Endothelial cell of umbilical vein (primary cell): ENCODE measurements at regions not wholly inside any gene's neighbourhood (a gene's known extent, or its start where the extent isn't known, plus 50 kb on each side); places are given as distances from the start of the nearest gene placed in this dataset.

Experiments
- BruUV-seq: library from RNA; stranded (reverse); fragments of 400-500 nt; replicated peaks from 2 replicates; lab custom pipeline; 2021; lab: Mats Ljungman, UMichigan
- CTCF ChIA-PET: fragments of 300-600, 350-600 bp; sonication (Branson Sonifier 250); formaldehyde crosslinking; loops from one replicate; lab custom pipeline; 2021; ENCODE audit warnings: antibody characterized with exemption, inconsistent platforms; lab: Charles Lee
- POLR2A ChIA-PET: fragments of 300-600, 350-600 bp; sonication (Branson Sonifier 250); formaldehyde crosslinking; loops from one replicate; lab custom pipeline; 2021; ENCODE audit warnings: antibody characterized with exemption, inconsistent platforms; lab: Charles Lee
- DNase-seq: peaks from one replicate; pipeline ENCODE4 v3.0.0-alpha.2; 2011; ENCODE audit warnings: low read depth, low spot score
- FAIRE-seq: peaks from 2 replicates; lab custom pipeline; 2011; peaks lifted over from hg19 to GRCh38; lab: Jason Lieb, UNC
- H2AFZ ChIP-seq: 2 replicates; pipeline ENCODE4 v1.6.0; 2012; ENCODE audit warnings: low read depth, low read length, control low read depth, inconsistent platforms
- H3K27ac ChIP-seq: 2 replicates; pipeline ENCODE4 v1.5.1; 2011; ENCODE audit warnings: low read depth, mild to moderate bottlenecking, control low read depth, low read length, moderate library complexity; ENCODE audit not compliant: insufficient read depth
- H3K27me3 ChIP-seq, 2 experiments: 2 replicates each; pipeline versions ENCODE4 v1.6.0 to v1.6.1; 2011; ENCODE audit warnings: low read length in 2 of 2, mixed read lengths in 1 of 2; ENCODE audit not compliant: control insufficient read depth in 2 of 2, insufficient read depth in 2 of 2
- H3K36me3 ChIP-seq, 2 experiments: 2 replicates in 1 of 2; 3 replicates in 1 of 2; pipeline ENCODE4 v1.5.1; 2011; ENCODE audit warnings: low read length in 2 of 2, mild to moderate bottlenecking in 1 of 2, moderate library complexity in 1 of 2; ENCODE audit not compliant: control insufficient read depth in 2 of 2, insufficient read depth in 2 of 2; ENCODE audit errors: extremely low read depth in 1 of 2
- H3K4me1 ChIP-seq: 3 replicates; pipeline ENCODE4 v1.5.1; 2011; ENCODE audit warnings: mild to moderate bottlenecking, low read length; ENCODE audit not compliant: control insufficient read depth, insufficient read depth; ENCODE audit errors: extremely low read depth
- H3K4me2 ChIP-seq: 2 replicates; pipeline ENCODE4 v1.6.1; 2011; ENCODE audit warnings: low read length, control low read depth, mixed read lengths; ENCODE audit not compliant: insufficient read depth
- H3K4me3 ChIP-seq, 3 experiments: fragments of 200-600 bp in 1 of 3; sonication (generic), shearing (Covaris generic) in 1 of 3; replicated peaks in 1 of 3; 2 replicates each; pipeline ENCODE4 v1.5.1; 2011 to 2016; ENCODE audit warnings: control low read depth in 3 of 3, low read length in 3 of 3, mild to moderate bottlenecking in 2 of 3, inconsistent platforms in 1 of 3, low read depth in 1 of 3, moderate library complexity in 1 of 3; ENCODE audit not compliant: insufficient read depth in 1 of 3
- H3K79me2 ChIP-seq: 2 replicates; pipeline ENCODE4 v1.6.0; 2012; ENCODE audit warnings: low read length, inconsistent platforms; ENCODE audit not compliant: control insufficient read depth, insufficient read depth
- H3K9ac ChIP-seq: replicated peaks from 2 replicates; pipeline ENCODE3; 2011; ENCODE audit warnings: low read length, control low read depth; ENCODE audit not compliant: insufficient read depth; ENCODE audit errors: extremely low read depth
- H3K9me1 ChIP-seq: replicated peaks from 3 replicates; pipeline ENCODE4 v1.6.0; 2011; ENCODE audit warnings: mild to moderate bottlenecking, low read length; ENCODE audit not compliant: control insufficient read depth, insufficient read depth; ENCODE audit errors: extremely low read depth
- H3K9me3 ChIP-seq: replicated peaks from 2 replicates; pipeline ENCODE4 v1.5.1; 2012; ENCODE audit warnings: low read length, inconsistent platforms; ENCODE audit not compliant: control insufficient read depth, insufficient read depth
- H4K20me1 ChIP-seq: replicated peaks from 2 replicates; pipeline ENCODE3; 2011; ENCODE audit warnings: mild to moderate bottlenecking, low read length; ENCODE audit not compliant: control insufficient read depth, insufficient read depth; ENCODE audit errors: extremely low read depth
- EZH2 ChIP-seq: IDR thresholded peaks from 2 replicates; pipeline ENCODE4 v1.6.1; 2012; ENCODE audit warnings: borderline replicate concordance, low read depth, mild to moderate bottlenecking, moderate library complexity, low read length, inconsistent platforms; ENCODE audit not compliant: severe bottlenecking
- POLR2A ChIP-seq: IDR thresholded peaks from 2 replicates; pipeline ENCODE4 v1.6.1; 2012; ENCODE audit warnings: low read depth, mild to moderate bottlenecking, control low read depth, low read length
- dilution Hi-C: fragments of 300-500 bp; cut with MboI; formaldehyde crosslinking; loops from one replicate; pipeline ENCODE4 v1.15.0; 2019; ENCODE audit warnings: low sequenced_read_pairs; ENCODE audit not compliant: extremely low pct_ligation_motif_present
- intact Hi-C: fragments of 100-400 bp; cut with micrococcal nuclease; formaldehyde crosslinking; loops from one replicate; pipeline ENCODE4 v1.10.0; 2022
- TF ChIP-seq, protein P1 (sequence below): IDR thresholded peaks from 2 replicates; pipeline ENCODE4 v1.6.1; 2011; ENCODE audit not compliant: insufficient read depth, insufficient read length

DNA sequence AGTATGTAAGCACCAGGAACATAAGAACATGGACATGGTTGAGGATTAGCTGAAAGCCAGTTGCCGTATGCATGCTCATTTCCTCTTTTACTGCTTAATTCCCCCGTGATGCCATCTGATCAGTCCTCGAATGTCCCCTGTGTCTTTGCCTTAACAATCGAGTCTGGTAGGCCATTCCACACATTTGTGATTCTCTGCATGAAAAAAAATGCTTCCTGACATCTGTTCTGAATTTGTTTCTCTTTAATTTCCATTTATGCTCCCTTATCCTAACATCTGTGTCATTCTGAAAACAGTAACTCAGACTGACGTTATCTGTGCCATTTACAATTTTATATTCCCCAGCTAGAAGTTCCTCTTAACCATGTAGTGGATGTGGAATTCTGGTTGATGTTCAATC, 158.2 kb upstream of the TOX3 start:
- POLR2A ChIA-PET, result no interaction called here
- Histone ChIP-seq H3K27me3 (no peaks in the 10 kb centered on the region), H4K20me1 (no peaks in the 10 kb centered on the region), H3K4me1 (no peaks in the 10 kb centered on the region), H3K4me2 (no peak overlapping the region), H2AFZ (no peak overlapping the region), H3K79me2 (no peaks in the 10 kb centered on the region), H3K27ac (no peak overlapping the region), H3K9me3 (no peaks in the 10 kb centered on the region), H3K9ac (no peak overlapping the region), H3K4me3 (no peak overlapping the region), H3K36me3 (no peaks in the 10 kb centered on the region), H3K9me1 (no peaks in the 10 kb centered on the region)
- no TSS peak for BruUV-seq
- DNase-seq (no peak), FAIRE-seq (no peak)
- intact Hi-C loops (no loop called here), dilution Hi-C loops (no loop called here)
- TF ChIP-seq, protein P1, sequence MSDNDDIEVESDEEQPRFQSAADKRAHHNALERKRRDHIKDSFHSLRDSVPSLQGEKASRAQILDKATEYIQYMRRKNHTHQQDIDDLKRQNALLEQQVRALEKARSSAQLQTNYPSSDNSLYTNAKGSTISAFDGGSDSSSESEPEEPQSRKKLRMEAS, result no peak
- CTCF ChIA-PET, result no interaction called here

DNA sequence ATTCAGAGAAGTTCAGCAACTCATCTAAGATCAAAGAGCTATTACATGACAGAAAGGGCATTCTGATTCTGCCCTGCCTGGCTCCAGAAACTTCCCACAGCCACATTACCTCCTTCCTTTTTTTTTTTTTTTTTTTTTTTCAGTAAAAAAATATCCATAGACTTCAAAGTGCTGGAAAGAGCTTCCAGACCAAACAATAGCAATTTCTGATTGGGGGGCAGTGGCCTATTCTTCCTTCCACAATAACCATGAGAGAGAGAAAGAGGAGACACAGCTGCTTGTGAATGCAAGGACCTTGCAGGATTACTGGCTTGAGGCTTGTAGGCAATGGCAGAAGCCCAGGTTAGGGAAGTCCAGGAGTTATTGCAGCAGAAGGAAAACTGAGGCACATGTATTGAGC, 151.0 kb upstream of the TOX3 start:
- dilution Hi-C loops, result no loop called here
- Histone ChIP-seq H3K9me3 (no peaks in the 10 kb centered on the region), H3K4me1 (no peaks in the 10 kb centered on the region), H3K4me3 (no peak overlapping the region), H3K9me1 (no peaks in the 10 kb centered on the region), H3K4me2 (no peak overlapping the region), H3K79me2 (no peaks in the 10 kb centered on the region), H2AFZ (no peak overlapping the region), H3K27ac (no peak overlapping the region), H4K20me1 (no peaks in the 10 kb centered on the region), H3K27me3 (no peaks in the 10 kb centered on the region), H3K9ac (no peak overlapping the region), H3K36me3 (no peaks in the 10 kb centered on the region)
- intact Hi-C loops, result no loop called here
- ChIA-PET CTCF (no interaction called here), POLR2A (no interaction called here)
- TF ChIP-seq POLR2A (no peak), EZH2 (no peak)
- FAIRE-seq, result no peak
- no peak for DNase-seq
- BruUV-seq, result no TSS peak
